NCI-H1417 (cell line): ENCODE measurements at regions not wholly inside any gene's neighbourhood (a gene's known extent, or its start where the extent isn't known, plus 50 kb on each side); places are given as distances from the start of the nearest gene placed in this dataset.
"Not testable (repeated sequence)": the region's sequence is repeated elsewhere in the genome, so short reads cannot be mapped to it uniquely, and the experiment has no call there.

Source experiments
- DNase-seq, 3 experiments: peaks; one replicate each; lab custom pipeline; 2025; lab: John Stamatoyannopoulos, UW

DNA sequence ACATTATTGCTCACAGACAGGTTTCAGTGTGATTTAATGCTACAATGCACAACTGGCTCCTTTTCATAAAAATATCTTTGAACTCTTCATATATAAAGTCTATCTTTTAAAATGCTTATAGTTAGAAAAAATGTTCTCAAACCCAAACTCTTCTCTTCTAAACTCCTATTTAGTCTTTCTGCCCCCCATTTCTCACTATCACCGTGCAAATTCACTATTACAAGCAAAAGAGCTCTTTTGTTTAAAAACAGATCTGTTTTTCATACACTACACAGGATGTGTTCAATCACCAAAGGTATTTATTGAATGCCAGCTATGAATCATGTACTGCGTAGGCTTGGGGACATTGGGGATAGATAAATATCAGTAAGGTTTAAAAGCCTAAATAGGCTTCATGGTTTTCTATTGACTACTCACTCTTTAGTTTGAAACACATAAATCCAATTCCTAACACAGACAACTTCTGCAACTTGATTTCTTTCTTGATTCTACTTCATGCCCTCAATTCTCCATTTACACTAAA lies 692.3 kb downstream of the C12orf50 start:
- no peak for DNase-seq

DNA sequence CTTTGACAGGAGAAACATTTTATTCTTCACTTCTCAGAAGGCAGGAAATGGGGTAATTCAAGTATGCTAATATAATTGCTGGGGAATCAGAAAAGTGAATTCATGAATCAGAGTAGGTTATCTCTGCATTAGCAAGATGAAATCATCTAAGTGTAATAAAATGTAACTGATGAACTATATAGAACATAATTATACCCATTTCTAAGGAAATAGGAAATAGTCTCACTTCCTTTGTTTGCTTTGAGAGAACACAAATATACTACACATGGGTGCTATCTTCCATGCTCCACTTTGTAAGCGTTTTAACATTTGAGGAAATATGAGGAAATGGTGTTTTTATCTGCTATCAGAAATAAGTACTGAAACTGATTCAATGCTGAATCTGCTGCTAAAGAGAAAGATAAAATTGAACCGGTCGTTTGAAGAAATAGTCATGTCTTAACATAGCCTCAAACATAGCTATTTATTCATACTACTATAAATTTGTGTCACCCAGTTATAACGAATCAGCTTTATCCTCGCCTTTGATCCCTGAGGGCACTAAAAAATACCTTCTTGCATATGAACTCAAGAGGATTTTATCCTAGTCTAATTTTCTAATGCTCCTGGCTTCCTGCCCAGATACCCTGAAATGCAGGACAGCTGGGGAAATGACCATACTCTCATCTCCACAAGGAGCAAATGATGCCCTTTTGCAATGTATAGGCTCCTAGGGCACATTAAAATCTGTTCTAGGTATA lies 696.0 kb downstream of the C12orf50 start:
- DNase-seq, result peak in 2 of 3 experiments; percentile 23 to 76

DNA sequence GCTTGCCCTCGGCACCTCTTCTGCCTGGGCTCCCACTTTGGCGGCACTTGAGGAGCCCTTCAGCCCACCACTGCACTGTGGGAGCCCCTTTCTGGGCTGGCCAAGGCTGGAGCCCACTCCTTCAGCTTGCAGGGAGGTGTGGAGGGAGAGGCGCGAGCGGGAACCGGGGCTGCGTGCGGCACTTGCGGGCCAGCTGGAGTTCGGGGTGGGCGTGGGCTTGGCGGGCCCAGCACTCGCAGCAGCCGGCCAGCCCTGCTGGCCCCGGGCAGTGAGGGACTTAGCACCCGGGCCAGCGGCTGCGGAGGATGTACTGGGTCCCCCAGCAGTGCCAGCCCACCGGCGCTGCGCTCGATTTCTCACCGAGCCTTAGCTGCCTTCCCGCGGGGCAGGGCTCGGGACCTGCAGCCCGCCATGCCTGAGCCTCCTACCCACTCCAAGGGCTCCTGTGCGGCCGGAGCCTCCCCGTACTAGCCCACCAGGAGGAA lies 699.1 kb downstream of the C12orf50 start:
- DNase-seq, result not testable (repeated sequence)

DNA sequence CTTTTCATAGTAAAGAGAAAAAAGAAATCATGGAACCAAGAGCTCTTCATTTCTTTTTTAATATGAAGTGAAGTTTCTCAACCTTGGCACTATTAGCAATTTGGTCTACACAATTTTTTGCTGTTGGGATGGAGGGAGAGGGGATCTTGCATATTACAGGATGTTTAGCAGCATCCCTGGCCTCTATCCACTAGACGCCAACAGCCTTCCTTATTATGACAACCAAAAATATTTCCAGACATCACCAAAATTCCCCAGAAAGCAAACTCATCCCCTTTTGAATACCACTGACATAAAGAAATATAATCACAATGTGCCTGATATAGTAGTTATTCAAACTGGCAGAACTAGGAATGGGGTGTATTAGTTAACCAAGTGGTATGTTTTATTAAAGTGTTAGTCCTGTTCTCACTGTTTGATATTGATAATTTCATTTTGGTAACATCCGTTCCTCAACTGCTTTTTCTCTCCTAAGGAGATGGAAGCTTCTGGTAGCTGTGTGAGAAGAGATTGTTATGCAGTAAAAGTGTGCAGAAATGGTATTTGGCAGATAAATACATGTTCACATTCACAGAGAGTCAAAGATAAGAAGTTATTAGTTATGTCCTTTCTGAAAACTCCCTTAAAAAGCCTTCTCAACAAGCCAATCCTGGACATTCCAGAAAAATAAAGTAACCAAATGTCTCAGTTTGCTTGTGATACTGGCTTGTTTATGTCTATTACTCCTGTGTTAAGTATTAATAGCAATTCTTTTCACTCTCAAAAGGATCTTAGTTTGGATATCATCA lies 699.9 kb downstream of the C12orf50 start:
- no peak for DNase-seq

DNA sequence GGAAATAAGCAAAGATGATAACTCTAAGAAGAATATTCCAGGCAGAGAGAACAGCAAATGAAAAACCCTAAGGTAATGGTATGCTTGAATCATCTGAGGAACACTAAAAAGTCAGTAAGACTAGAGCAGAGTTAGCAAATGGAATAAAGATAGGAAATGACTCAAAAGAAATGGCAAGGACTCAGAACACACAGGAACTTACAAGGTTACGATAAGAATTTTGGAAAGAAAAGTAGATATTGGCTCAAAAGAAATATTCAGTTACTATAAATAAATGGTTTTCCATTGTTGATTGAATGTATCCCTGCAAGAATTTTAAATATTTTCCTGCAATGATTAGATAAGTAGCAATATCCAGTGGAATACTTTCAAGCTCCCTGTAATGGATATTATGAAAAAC lies 705.8 kb downstream of the C12orf50 start:
- DNase-seq, result no peak

DNA sequence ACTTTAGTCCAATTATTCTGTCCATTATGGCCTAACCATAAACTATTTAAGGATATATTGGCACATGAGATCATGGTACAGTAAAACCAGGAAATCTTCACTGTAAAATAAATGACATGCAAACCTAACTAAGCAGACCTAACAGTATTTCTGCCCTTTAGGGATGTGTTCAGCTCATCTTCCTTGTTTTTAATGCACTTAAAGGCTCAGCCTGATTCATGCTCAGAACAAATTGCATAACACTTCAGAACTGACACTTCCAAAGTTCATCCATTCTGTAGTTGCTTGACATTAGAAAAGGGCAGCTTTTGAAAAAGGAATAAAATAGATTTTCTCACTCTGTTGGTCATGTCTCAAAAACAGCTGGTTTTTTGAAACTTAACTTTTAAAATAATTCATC lies 708.5 kb downstream of the C12orf50 start:
- no peak for DNase-seq

DNA sequence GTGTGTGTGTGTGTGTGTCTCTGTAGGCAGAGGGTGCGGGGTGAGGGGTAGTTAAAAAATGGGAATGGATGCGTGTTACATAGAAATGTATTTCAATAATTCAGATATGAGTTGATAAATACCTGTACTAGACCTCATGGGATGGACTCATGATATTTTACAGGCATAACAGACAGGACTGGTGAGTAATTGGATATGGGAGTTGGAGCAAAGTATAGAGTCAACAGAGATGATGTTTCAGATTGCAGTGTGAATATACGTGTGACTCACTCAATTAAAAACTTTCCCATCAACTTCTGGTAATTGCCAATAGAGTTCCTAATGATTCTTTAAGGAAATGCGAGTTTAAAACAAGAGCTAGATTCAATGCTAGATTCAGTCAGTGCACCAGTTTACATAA lies 711.9 kb downstream of the C12orf50 start:
- DNase-seq, result no peak

DNA sequence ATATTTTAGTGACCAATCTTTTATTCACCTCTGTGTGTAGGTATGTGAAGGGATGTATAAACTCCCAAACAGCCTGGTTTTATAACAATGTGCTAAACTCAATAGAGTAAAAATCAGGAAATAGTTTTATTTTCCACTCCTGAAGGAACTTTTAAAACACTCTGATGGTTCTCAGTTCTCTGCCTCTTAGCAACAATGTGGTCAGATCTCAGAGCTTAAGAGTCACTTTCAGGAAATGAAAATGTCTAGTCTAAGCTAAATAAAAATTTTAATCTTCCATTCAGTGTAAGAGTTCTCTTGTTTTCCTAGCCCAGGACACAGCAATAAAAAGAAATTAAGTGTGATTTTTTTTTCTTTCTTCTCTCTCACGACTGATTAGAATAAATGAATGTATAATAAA lies 718.0 kb downstream of the C12orf50 start:
- no peak for DNase-seq

DNA sequence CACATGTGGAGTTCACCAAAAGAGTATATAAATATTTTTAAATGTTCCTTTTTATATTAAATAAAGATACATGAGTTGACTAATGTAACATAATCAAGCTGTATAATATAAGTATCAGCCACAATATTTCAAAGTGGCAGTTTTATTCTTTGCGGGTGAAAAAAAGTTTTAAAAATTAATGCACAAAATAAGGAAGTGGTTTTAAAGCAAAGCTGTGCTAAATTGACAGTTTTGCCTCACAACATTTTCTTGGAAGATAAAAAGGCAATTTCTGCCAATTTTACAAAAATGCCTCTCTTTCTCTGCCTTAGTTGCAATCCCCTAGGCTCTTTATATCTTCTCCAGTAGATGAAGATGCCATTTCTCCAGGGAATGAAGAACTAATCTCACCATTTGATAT lies 719.1 kb downstream of the C12orf50 start:
- DNase-seq, result no peak

DNA sequence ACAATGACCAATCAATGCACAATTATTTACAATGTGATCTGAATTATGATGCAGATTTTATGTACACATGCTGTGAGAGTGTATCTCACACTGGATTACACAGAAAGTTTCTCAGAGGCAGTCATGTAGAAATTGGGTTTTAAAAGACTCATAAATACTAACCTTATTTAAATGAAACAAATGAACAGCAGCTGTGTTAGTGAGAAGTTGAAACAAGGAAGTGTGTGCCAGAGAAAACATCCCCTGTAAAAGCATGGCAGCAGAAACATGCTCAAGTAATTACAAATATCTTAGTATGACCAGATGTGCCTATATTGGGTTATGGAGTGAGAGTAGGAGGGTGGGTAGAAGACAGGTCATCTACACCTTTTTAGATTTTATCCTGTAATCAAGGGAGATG lies 723.7 kb downstream of the C12orf50 start:
- no peak for DNase-seq

DNA sequence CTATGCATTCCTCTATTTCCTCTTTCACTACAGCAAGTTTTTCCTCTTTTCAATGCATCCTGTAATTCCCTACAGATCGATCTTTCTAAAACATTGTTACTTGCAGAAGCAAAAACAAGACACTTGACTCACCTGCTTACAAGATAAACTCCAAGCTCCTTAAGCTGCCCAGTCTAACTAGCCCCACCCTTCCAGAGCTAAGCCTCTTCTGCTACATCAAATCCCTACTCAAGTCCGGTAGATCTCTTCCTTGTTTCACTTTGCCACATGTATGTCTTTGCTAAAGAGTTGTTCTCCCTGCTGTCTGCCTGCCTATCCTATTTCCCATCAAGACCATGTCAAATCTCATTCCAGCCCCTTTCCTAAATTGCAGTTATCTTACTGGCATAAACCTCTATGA lies 724.8 kb downstream of the C12orf50 start:
- DNase-seq, result no peak

DNA sequence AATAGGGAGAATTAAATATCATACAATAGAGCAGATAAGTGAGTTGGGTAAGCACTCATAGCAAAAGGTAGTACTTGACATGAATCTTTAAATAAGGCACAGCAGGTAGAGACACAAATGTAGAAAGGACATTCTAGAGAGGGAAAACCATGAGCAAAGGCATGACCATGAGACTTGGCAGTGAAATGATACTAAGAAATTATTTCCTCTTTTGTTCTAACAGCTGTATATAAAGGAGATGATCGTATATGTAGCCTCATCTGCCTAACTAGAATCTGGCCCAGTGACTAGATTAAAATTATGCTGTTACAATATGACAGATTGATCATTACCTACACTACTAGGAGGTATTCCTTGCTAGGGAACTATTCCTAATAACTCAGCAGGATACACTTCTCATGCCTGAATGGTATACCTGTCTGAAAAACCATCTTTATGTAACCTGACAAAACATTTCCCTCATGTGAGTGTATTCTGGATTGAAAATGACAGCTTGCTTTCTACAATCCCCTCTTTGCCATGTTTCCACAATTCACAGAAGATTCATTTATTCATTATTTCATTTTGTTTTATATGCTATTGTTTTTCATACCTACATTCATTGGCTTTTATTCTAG lies 725.7 kb downstream of the C12orf50 start:
- DNase-seq, result peak in 1 of 3 experiments; percentile 23

DNA sequence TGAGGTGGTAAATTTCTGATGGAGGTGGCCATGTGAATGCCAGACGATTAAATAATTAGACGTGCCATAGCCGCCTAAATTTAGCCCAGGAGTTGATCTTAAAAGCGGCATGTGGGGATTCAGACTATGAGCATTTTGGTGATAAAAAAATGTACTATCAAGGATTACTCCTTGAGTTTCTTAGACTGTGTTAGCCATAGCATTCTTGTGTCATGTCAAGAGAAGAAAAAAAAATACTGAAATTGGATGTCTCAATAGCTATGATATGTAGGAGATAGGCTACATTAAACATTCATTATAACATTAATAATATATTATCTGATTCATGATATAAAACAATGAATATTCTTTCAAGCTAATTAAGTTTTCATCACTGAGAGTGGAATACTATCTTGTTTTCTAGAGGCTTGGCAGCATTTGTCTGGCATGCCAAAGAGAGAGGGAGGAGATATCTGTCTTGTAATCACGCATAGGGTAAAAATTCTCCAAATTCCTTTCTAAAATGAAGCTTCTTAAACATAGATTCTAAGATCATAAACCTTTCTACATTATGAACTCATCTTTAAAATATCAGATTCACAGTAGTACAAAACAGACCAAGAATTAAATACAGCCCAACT lies 727.0 kb downstream of the C12orf50 start:
- DNase-seq, result no peak

DNA sequence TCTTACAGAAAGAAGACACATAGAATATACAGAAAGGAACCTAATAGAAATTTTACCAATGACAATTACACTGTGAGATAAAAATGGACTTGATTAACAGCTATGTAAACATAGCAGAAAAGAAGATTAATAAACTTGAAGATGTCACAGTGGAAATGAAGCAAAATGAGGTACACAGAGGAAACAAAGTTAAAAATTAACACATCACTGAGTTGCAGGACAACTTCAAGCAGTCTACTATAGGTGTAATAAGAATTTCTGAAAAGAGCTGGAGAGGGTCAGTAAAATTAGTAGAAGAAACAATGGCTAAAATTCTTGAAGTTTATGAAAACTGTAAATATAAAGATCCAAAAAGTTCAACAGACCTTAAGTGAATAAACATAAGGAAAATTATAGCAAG lies 738.7 kb downstream of the C12orf50 start:
- DNase-seq, result no peak

DNA sequence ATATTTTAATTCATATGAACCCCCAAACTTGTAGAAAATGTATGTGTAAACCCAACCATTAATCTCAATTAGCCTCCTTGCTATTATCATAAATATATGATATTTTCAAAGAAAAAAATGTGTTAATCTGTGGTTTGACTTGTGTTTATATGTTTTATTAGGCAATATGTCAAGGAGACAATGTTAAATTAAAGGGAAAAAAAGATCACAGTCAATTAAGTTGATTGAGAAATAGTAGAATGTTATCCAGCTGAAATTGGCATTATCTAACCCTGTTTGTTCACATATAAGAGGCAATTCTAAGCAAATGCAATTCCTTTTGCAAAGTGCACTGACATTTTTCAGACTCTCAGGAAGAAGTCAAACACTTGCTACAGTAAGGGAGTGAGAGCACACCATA lies 745.3 kb downstream of the C12orf50 start:
- no peak for DNase-seq

DNA sequence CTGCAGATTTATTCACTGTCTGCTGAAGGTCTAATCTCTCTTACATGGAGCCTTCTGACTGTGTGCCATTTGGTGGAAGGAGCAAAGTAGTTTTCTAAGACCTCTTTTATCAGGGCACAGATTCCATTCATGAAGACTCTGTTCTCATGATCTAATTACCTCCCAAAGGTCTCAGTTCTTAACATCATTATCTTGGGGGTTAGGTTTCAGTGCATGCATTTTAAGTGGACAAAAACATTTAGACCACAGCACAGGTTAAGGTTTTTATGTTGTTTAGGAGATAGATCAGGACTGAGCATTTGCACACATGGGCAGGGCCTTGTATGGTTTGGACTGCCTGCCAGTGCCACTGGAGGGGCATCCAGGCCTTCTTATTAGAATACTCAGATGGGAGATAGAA lies 746.1 kb downstream of the C12orf50 start:
- no peak for DNase-seq

DNA sequence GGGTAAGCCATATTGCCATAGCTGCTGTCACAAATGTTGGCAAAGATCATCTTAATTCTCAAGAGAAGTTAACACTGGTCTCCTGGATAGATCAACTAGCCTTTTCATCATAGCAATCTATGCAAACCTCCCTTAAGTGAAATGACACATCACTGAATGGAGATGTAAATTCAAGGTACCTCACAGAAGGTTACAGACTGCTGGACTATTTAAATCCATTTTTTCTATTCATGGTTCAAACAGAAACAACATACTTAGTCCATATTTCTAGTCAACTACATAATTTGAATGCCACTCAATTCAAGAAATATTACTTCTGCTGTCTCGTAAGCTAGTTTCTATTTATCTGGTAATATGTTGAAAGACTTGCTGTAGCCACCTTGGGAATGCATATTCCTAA lies 748.3 kb downstream of the C12orf50 start:
- DNase-seq, result no peak

DNA sequence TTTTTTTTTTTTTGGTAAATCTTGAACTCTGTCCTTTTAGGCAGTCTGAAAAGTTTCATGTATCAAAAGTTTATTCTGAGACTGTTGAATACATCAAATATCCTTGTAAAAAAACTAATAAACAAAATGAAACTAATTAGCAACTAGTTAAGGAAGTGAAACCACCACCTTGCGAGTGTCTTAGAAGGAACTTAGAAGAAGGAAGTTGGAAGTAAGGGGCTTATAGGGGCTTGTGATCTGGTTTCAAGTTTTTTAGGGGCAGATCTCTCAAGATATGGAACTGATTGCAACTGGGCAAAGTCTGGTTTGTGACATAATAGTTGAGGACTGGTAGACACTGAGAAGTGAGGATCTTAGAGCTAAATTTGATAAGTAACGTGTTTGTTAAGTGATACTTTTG lies 748.8 kb downstream of the C12orf50 start:
- DNase-seq, result no peak

DNA sequence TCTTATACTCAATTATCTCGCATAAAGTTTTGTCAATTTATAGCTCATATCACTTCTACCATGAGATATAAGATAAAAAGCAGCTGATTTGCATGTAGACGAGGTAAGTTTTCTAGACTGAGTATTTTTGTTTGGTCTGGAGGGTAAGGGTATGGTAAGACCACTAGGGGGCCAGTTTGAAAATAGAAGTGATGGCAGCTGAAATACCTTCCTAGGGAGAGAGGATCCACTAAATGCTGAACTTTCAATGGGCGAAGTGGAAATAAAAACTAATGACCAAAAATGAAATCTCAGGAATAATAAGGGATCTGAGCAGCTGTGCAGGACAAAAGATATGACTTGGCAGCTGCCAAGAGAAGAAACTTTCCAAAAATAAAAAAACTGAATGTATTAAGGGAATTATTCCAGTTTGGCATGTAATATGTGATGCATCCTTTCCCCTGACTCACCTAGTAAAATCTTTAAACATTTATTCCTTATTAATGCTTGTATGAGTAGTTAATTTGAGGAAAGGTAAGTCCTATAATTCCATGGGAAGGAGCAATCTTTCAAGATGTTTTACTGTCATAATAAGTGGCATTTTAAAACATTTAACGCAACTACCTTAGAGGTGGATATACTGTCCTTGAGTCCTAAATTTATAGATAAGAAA lies 754.5 kb downstream of the C12orf50 start:
- DNase-seq, result peak in 2 of 3 experiments; percentile 23 to 47

DNA sequence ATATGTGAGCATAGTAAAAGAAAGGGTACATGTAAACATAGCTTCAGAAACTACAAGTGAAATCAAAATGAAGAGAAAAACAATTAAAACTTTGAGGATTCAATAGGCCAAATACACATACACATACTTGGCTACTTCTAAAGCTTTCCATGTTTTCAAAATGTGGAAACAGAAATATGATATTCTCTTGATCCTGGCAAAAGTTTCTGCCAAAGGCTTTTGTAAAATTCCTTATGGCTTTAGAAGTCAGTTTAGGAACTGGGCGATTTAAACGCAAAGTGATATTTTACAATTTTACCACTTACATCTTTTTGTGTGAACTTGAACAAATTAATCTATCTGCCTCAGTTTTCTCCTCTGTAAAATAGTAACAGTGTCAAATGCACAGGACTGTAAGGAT lies 756.4 kb downstream of the C12orf50 start:
- no peak for DNase-seq

DNA sequence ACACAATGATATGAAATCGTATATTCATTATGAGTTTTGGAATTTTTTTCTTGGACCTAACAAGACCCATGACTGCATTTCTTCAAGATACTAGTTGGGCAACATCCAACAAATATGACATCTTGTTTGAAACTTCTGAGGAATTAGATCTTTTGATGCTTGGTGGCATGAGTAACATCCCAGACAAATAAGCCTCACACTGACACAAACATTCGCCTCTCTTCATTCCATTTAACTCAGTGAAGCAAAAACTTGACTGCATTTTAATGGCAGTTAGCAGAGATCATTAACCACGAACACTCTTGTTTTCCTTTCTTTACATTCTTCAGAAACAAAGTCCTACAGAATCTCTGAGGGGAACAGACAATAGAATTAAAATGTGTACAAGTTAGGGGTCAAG lies 758.3 kb downstream of the C12orf50 start:
- no peak for DNase-seq

DNA sequence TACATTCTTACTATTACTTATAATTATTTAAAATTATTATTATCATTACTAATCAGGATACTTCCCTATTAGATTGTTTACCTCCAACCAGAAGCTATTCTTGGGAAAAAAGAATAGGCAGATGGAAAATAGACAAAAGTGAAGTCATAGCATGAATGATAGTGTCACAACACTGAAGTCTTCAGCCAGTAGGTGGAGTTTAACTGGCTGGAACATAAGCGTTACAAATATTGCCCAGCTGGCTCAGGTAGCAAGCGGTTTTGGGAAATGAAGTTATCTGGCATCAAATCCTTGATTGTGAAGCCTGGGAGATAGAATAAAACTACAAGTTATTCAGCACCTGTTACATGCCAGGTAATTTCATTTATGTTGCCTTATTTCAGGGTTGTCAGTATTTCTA lies 762.9 kb downstream of the C12orf50 start:
- no peak for DNase-seq
